ENCODE measurements at regions not wholly inside any gene's neighbourhood (a gene's known extent, or its start where the extent isn't known, plus 50 kb on each side); places are given as distances from the start of the nearest gene placed in this dataset.

GRCh38 chr2:120989512-120990441, 254.1 kb downstream of the GLI2 start:
- H3K9me3 ChIP-seq (ENCODE audit: severe bottlenecking), result no peaks in the 10 kb centered on the region
- H3K4me3 ChIP-seq (ENCODE audit: low read depth, low read length), result no peak overlapping the region
- H3K36me3 ChIP-seq, result no peaks in the 10 kb centered on the region
- DNase-seq, result no peak
- no peaks in the 10 kb centered on the region for H3K27me3 ChIP-seq (ENCODE audit: insufficient read depth, low read depth, severe bottlenecking)
- H3K27ac ChIP-seq, result no peak overlapping the region
- no peak for TF ChIP-seq CTCF (IDR thresholded peaks at IDR 0.05; ENCODE audit: low read depth, low read length)

DNA sequence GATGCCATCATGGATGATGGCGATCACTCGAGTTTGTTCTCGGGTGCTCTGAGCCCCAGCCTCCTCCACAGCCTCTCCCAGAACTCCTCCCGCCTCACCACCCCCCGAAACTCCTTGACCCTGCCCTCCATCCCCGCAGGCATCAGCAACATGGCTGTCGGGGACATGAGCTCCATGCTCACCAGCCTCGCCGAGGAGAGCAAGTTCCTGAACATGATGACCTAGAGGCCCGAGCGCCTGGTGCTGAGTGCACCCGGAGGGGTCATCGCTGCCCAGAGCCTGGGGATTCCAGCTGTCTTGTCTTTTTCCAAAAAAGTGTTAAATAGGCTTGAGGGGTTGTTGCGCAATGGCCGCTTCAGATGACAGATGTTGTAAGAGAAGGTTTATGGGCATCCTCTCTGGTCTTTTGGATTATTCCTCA, 254.8 kb downstream of the GLI2 start:
- no peaks in the 10 kb centered on the region for H3K9me3 ChIP-seq (ENCODE audit: severe bottlenecking)
- H3K27ac ChIP-seq, result no peak overlapping the region
- no peak overlapping the region for H3K4me3 ChIP-seq (ENCODE audit: low read depth, low read length)
- no peaks in the 10 kb centered on the region for H3K27me3 ChIP-seq (ENCODE audit: insufficient read depth, low read depth, severe bottlenecking)
- TF ChIP-seq CTCF (IDR thresholded peaks at IDR 0.05; ENCODE audit: low read depth, low read length), result no peak
- H3K36me3 ChIP-seq, result no peaks in the 10 kb centered on the region
- no peak for DNase-seq

GRCh38 chr2:120991441-120991840, 255.8 kb downstream of the GLI2 start:
- Histone ChIP-seq H3K27ac (no peak overlapping the region), H3K4me3 (ENCODE audit: low read depth, low read length) (no peak overlapping the region), H3K27me3 (ENCODE audit: insufficient read depth, low read depth, severe bottlenecking) (no peaks in the 10 kb centered on the region), H3K36me3 (no peaks in the 10 kb centered on the region), H3K9me3 (ENCODE audit: severe bottlenecking) (no peaks in the 10 kb centered on the region)
- no peak for TF ChIP-seq CTCF (IDR thresholded peaks at IDR 0.05; ENCODE audit: low read depth, low read length)
- no peak for DNase-seq

DNA sequence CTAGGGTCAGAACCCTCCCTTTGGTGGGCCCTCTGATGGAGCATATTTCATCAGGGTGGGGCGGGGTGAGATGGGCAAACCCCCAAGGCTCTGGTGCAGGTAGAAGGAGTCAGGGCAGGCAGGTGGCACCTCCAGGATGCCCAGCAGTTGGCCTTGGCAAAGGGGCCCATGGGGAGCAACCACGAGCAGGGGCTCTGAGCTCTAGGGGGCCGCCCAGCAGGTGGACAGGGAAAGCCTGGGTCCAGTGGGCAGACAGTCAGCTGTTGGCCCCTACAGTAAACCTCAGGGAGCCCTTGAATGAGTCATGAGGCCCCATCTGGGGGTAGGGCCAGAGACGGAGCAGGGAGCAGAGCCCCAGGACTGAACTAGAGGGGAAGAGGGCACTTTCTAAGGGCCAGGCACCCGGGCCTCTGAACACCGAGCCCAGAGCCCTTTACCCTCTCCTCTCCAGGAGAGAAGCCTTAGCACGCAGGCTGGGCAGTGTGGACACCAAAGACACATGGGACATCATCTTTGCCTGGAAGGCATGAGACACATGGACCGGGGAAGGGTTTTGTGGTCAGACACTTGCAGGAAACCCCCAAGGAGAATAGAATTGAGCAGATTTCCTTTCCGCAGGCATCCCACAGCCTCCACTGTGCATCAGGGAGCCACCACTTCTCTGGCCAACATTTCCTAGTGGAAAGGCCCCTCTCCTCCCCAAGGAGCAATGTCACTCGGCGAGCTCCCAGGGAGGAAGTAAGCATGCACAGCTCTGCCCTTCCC, 257.3 kb downstream of the GLI2 start:
- DNase-seq, result no peak
- Histone ChIP-seq H3K27ac (no peak overlapping the region), H3K27me3 (ENCODE audit: insufficient read depth, low read depth, severe bottlenecking) (no peaks in the 10 kb centered on the region), H3K9me3 (ENCODE audit: severe bottlenecking) (no peaks in the 10 kb centered on the region), H3K36me3 (no peaks in the 10 kb centered on the region), H3K4me3 (ENCODE audit: low read depth, low read length) (no peak overlapping the region)
- TF ChIP-seq CTCF (IDR thresholded peaks at IDR 0.05; ENCODE audit: low read depth, low read length), result no peak

DNA sequence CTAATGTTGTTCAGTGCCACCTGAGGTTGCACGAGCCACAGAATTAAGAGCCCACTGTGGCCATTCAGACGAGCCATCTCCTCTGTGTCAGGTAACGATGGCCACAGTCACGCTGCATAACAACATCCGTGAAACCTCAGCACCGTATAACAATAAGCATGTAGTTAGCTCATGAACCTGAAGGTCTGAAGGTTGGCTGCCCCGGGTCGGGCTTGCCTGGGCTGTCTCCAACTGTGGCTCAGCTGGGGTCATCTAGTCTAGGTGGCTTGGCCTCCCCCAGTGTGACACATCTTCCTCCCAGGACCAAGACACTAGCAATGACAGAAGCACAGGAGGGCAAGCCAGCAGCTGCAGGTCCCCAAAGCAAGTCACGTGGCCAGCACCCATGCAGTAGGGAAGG, 258.0 kb downstream of the GLI2 start:
- no peaks in the 10 kb centered on the region for H3K36me3 ChIP-seq
- no peak overlapping the region for H3K4me3 ChIP-seq (ENCODE audit: low read depth, low read length)
- no peak overlapping the region for H3K27ac ChIP-seq
- no peak for DNase-seq
- TF ChIP-seq CTCF (IDR thresholded peaks at IDR 0.05; ENCODE audit: low read depth, low read length), result no peak
- H3K27me3 ChIP-seq (ENCODE audit: insufficient read depth, low read depth, severe bottlenecking), result no peaks in the 10 kb centered on the region
- H3K9me3 ChIP-seq (ENCODE audit: severe bottlenecking), result no peaks in the 10 kb centered on the region
